Prostate gland (tissue), 2 donors: ENCODE measurements at regions not wholly inside any gene's neighbourhood (a gene's known extent, or its start where the extent isn't known, plus 50 kb on each side); places are given as distances from the start of the nearest gene placed in this dataset.

Experiments
- CTCF ChIP-seq, 4 experiments: fragments of 200-600 bp in 2 of 4; fragments of 450-650 bp in 2 of 4; sonication (generic) in 2 of 4; IDR thresholded peaks; 1 replicate in 3 of 4; 2 replicates in 1 of 4; pipeline ENCODE4 v1.5.1; 2016 to 2019; ENCODE audit warnings: antibody characterized with exemption in 4 of 4, mild to moderate bottlenecking in 2 of 4, moderate library complexity in 2 of 4
- POLR2A ChIP-seq: fragments of 450-650 bp; IDR thresholded peaks from one replicate; pipeline ENCODE4 v1.6.1; 2016; ENCODE audit warnings: antibody characterized with exemption, mild to moderate bottlenecking
- POLR2AphosphoS5 ChIP-seq: sonication (generic); formaldehyde crosslinking; IDR thresholded peaks from one replicate; pipeline ENCODE4 v1.6.1; 2017; ENCODE audit warnings: antibody characterized with exemption

- TF ChIP-seq CTCF (IDR thresholded peaks at IDR 0.05) (no peak), POLR2AphosphoS5 (no peak), POLR2A (no peak)
These were observed 447.4 kb upstream of the PFKP start for GRCh38 chr10:2619916-2620315.
